ENCODE measurements at regions not wholly inside any gene's neighbourhood (a gene's known extent, or its start where the extent isn't known, plus 50 kb on each side); places are given as distances from the start of the nearest gene placed in this dataset.

DNA sequence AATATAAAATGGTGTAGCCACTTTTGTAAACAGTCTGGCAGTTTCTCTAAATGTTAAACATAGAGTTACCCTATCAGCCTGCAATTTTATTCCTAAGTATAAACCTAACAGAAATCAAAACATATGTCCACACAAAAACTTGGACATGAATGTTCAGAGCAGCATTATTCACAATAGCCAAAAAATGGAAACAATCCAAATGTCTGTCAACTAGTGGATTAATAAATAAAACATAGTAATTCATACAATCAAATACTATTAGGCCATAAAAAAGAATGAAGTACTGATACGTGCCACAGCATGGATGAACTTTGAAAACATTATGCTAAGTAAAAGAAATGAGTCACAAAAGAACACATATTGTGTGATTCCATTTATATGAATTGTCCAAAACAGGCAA, 196.5 kb downstream of the NUAK1 start:
- in situ Hi-C loops (cut with HindIII; ENCODE audit: low sequenced_read_pairs), result no loop called here
- no peak for DNase-seq (ENCODE audit: low read depth)
- H3K4me3 ChIP-seq (ENCODE audit: low read depth, low read length), result no peak overlapping the region
- TF ChIP-seq CTCF (IDR thresholded peaks at IDR 0.05; ENCODE audit: low read depth, low read length, missing control alignments), result no peak

GRCh38 chr12:105943525-105943924, 195.2 kb downstream of the NUAK1 start:
- in situ Hi-C loops (cut with HindIII; ENCODE audit: low sequenced_read_pairs), result no loop called here
- DNase-seq (ENCODE audit: low read depth), result no peak
- no peak for TF ChIP-seq CTCF (IDR thresholded peaks at IDR 0.05; ENCODE audit: low read depth, low read length, missing control alignments)
- H3K4me3 ChIP-seq (ENCODE audit: low read depth, low read length), result no peak overlapping the region

GRCh38 chr12:105944628-105945027, 194.1 kb downstream of the NUAK1 start:
- no peak for DNase-seq (ENCODE audit: low read depth)
- H3K4me3 ChIP-seq (ENCODE audit: low read depth, low read length), result no peak overlapping the region
- in situ Hi-C loops (cut with HindIII; ENCODE audit: low sequenced_read_pairs), result no loop called here
- TF ChIP-seq CTCF (IDR thresholded peaks at IDR 0.05; ENCODE audit: low read depth, low read length, missing control alignments), result no peak

- DNase-seq (ENCODE audit: low read depth), result peak; percentile 92
- in situ Hi-C loops (cut with HindIII; ENCODE audit: low sequenced_read_pairs), result no loop called here
- TF ChIP-seq CTCF (IDR thresholded peaks at IDR 0.05; ENCODE audit: low read depth, low read length, missing control alignments), result no peak
- no peak overlapping the region for H3K4me3 ChIP-seq (ENCODE audit: low read depth, low read length)
Observed at GRCh38 chr12:105945880-105946279, 192.9 kb downstream of the NUAK1 start.

- TF ChIP-seq CTCF (IDR thresholded peaks at IDR 0.05; ENCODE audit: low read depth, low read length, missing control alignments), result no peak
- peak; percentile 75 for DNase-seq (ENCODE audit: low read depth)
- in situ Hi-C loops (cut with HindIII; ENCODE audit: low sequenced_read_pairs), result no loop called here
- no peak overlapping the region for H3K4me3 ChIP-seq (ENCODE audit: low read depth, low read length)
Observed at GRCh38 chr12:105946493-105946901, 192.3 kb downstream of the NUAK1 start.

GRCh38 chr12:105947906-105948305, 190.8 kb downstream of the NUAK1 start:
- TF ChIP-seq CTCF (IDR thresholded peaks at IDR 0.05; ENCODE audit: low read depth, low read length, missing control alignments), result no peak
- H3K4me3 ChIP-seq (ENCODE audit: low read depth, low read length), result no peak overlapping the region
- no peak for DNase-seq (ENCODE audit: low read depth)
- in situ Hi-C loops (cut with HindIII; ENCODE audit: low sequenced_read_pairs), result no loop called here

GRCh38 chr12:105948331-105948730, 190.4 kb downstream of the NUAK1 start:
- no peak for TF ChIP-seq CTCF (IDR thresholded peaks at IDR 0.05; ENCODE audit: low read depth, low read length, missing control alignments)
- DNase-seq (ENCODE audit: low read depth), result peak; percentile 78
- H3K4me3 ChIP-seq (ENCODE audit: low read depth, low read length), result no peak overlapping the region
- in situ Hi-C loops (cut with HindIII; ENCODE audit: low sequenced_read_pairs), result no loop called here
